OCI-LY1 (cell line): ENCODE measurements at regions not wholly inside any gene's neighbourhood (a gene's known extent, or its start where the extent isn't known, plus 50 kb on each side); places are given as distances from the start of the nearest gene placed in this dataset.

Experiments used
- H2AFZ ChIP-seq: fragments of 200-600 bp; sonication (generic), shearing (Covaris generic); 2 replicates; pipeline ENCODE4 v1.6.0; 2014; ENCODE audit warnings: antibody characterized with exemption, mild to moderate bottlenecking, low read length
- H3F3A ChIP-seq: fragments of 200-600 bp; sonication (generic), shearing (Covaris generic); 2 replicates; pipeline ENCODE4 v1.6.0; 2014; ENCODE audit warnings: mild to moderate bottlenecking, antibody characterized with exemption, low read length, moderate library complexity; ENCODE audit not compliant: insufficient read depth
- H3K27ac ChIP-seq: fragments of 200-600 bp; sonication (generic); 2 replicates; pipeline ENCODE4 v1.5.1; 2014; ENCODE audit warnings: low read length, mixed run types, mild to moderate bottlenecking, low read depth; ENCODE audit not compliant: poor library complexity, severe bottlenecking
- H3K27me3 ChIP-seq: fragments of 200-600 bp; sonication (generic); 2 replicates; pipeline ENCODE4 v1.6.0; 2014; ENCODE audit warnings: antibody characterized with exemption, mild to moderate bottlenecking, low read length, moderate library complexity; ENCODE audit not compliant: insufficient read depth
- H3K36me3 ChIP-seq: fragments of 200-600 bp; sonication (generic); 2 replicates; pipeline ENCODE4 v1.6.1; 2014; ENCODE audit warnings: mild to moderate bottlenecking, antibody characterized with exemption, low read length, moderate library complexity, mixed read lengths; ENCODE audit not compliant: insufficient read depth
- H3K4me1 ChIP-seq: fragments of 200-600 bp; sonication (generic); 2 replicates; pipeline ENCODE4 v1.5.1; 2014; ENCODE audit warnings: mild to moderate bottlenecking, low read length, moderate library complexity; ENCODE audit not compliant: insufficient read depth, severe bottlenecking
- H3K4me2 ChIP-seq: fragments of 200-600 bp; sonication (generic), shearing (Covaris generic); 2 replicates; pipeline ENCODE4 v1.6.1; 2014; ENCODE audit warnings: low read length
- H3K4me3 ChIP-seq: fragments of 200-600 bp; sonication (generic); 2 replicates; pipeline ENCODE4 v1.5.1; 2014; ENCODE audit warnings: low read length, low read depth, mild to moderate bottlenecking, mixed read lengths; ENCODE audit not compliant: poor library complexity, severe bottlenecking
- H3K79me2 ChIP-seq: fragments of 200-600 bp; shearing (Covaris generic); 2 replicates; pipeline ENCODE4 v1.6.1; 2016; ENCODE audit warnings: mixed run types, low read length, mixed read lengths; ENCODE audit not compliant: insufficient read depth
- H3K9ac ChIP-seq: fragments of 200-600 bp; sonication (generic), shearing (Covaris generic); 2 replicates; pipeline ENCODE4 v1.6.1; 2014; ENCODE audit warnings: mild to moderate bottlenecking, low read length, mixed read lengths
- H3K9me2 ChIP-seq: fragments of 200-600 bp; sonication (generic), shearing (Covaris generic); 2 replicates; pipeline ENCODE4 v1.6.1; 2014; ENCODE audit warnings: low read depth, mild to moderate bottlenecking, low read length, mixed read lengths
- H3K9me3 ChIP-seq: fragments of 200-600 bp; shearing (Covaris generic); 2 replicates; pipeline ENCODE4 v1.6.1; 2014; ENCODE audit warnings: low read length, mixed read lengths
- H4K20me1 ChIP-seq: fragments of 200-600 bp; sonication (generic), shearing (Covaris generic); 2 replicates; pipeline ENCODE4 v1.6.0; 2016; ENCODE audit warnings: mild to moderate bottlenecking, low read length; ENCODE audit not compliant: insufficient read depth
- EZH2 ChIP-seq: fragments of 200-600 bp; sonication (generic), shearing (Covaris generic); IDR thresholded peaks from 2 replicates; pipeline ENCODE4 v1.8.0; 2017; ENCODE audit warnings: borderline replicate concordance, mixed run types, mild to moderate bottlenecking, antibody characterized with exemption, low read length, moderate library complexity, mixed read lengths
- TF ChIP-seq, protein P1 (sequence below): fragments of 200-600 bp; sonication (generic), shearing (Covaris generic); IDR thresholded peaks from 2 replicates; pipeline ENCODE4 v1.5.1; 2017; ENCODE audit warnings: mild to moderate bottlenecking, antibody characterized with exemption, low read length, moderate library complexity, mixed read lengths

DNA sequence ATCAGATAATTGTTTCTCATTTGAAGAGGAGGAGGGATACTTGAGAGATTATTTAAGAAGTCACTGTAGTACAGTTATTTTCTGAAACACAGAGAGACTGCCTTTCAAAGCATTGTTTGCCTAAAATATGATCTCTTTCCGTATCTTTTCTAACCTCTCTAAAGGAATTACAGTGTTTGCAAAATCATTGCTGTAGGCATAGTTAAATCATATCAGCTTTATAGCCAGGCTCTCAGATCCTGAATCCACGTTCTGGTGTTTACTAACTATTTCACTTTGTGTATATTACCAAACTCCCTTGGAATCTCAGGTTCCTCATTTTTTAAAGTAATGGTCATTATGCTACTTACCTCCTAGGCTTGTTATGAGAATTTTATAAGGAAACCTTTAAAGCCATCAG lies 1151.6 kb upstream of the CDH9 start:
- no peak for TF ChIP-seq EZH2
- TF ChIP-seq, protein P1, sequence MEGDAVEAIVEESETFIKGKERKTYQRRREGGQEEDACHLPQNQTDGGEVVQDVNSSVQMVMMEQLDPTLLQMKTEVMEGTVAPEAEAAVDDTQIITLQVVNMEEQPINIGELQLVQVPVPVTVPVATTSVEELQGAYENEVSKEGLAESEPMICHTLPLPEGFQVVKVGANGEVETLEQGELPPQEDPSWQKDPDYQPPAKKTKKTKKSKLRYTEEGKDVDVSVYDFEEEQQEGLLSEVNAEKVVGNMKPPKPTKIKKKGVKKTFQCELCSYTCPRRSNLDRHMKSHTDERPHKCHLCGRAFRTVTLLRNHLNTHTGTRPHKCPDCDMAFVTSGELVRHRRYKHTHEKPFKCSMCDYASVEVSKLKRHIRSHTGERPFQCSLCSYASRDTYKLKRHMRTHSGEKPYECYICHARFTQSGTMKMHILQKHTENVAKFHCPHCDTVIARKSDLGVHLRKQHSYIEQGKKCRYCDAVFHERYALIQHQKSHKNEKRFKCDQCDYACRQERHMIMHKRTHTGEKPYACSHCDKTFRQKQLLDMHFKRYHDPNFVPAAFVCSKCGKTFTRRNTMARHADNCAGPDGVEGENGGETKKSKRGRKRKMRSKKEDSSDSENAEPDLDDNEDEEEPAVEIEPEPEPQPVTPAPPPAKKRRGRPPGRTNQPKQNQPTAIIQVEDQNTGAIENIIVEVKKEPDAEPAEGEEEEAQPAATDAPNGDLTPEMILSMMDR: no peak
- H3K9ac ChIP-seq: no peak overlapping the region
- no peak overlapping the region for H3K4me2 ChIP-seq
- H3K9me3 ChIP-seq: no peaks in the 10 kb centered on the region
- H3K36me3 ChIP-seq: no peaks in the 10 kb centered on the region
- no peaks in the 10 kb centered on the region for H3K79me2 ChIP-seq
- no peaks in the 10 kb centered on the region for H4K20me1 ChIP-seq
- H3F3A ChIP-seq: no peaks in the 10 kb centered on the region
- H3K27me3 ChIP-seq: no peaks in the 10 kb centered on the region
- no peak overlapping the region for H2AFZ ChIP-seq
- no peak overlapping the region for H3K27ac ChIP-seq
- H3K4me3 ChIP-seq: no peak overlapping the region
- no peaks in the 10 kb centered on the region for H3K4me1 ChIP-seq
- no peaks in the 10 kb centered on the region for H3K9me2 ChIP-seq

DNA sequence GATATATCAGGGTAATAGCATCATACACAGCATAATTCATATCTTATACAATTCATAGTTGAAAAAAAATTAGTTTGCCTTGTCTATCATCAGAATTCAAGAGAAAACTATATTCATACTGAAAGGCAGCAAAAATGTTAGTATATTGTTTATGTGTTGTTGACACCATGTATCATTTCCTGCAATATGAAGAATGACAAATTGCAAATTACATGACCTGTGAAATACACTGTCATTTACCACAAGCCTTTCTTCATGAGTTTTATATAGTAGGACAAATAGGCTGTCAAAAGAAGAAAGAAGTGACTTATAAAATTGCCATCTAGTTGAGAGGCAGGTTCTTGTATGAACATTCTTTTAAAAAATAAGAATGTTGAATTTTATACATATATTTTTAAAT lies 1136.3 kb upstream of the CDH9 start:
- H3K4me3 ChIP-seq: no peak overlapping the region
- H4K20me1 ChIP-seq: no peaks in the 10 kb centered on the region
- H3K79me2 ChIP-seq: no peaks in the 10 kb centered on the region
- no peaks in the 10 kb centered on the region for H3K4me1 ChIP-seq
- no peak overlapping the region for H3K27ac ChIP-seq
- no peak overlapping the region for H2AFZ ChIP-seq
- no peaks in the 10 kb centered on the region for H3K9me3 ChIP-seq
- H3K9ac ChIP-seq: no peak overlapping the region
- no peaks in the 10 kb centered on the region for H3F3A ChIP-seq
- no peak overlapping the region for H3K4me2 ChIP-seq
- no peaks in the 10 kb centered on the region for H3K9me2 ChIP-seq
- no peaks in the 10 kb centered on the region for H3K36me3 ChIP-seq
- TF ChIP-seq, protein P1: no peak
- TF ChIP-seq EZH2: no peak
- H3K27me3 ChIP-seq: no peaks in the 10 kb centered on the region

DNA sequence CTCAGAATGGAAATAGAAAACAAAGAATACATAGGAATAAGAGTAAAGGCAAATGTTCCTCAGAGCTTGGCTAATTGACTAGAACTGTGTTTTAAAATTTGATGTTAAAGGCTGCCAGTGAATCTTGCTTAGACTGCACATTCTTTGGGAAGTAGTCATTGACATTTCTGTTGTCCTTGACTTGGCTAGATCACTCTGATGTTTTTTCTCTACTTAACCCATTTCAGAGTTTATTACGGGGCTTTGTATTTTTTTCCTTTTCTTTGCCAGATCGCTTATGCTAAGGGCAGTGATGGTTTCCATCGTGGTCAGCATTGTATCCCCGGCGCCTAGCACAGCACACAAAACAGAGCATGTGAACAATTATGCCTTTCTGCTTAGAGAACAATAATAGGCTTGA lies 1126.7 kb upstream of the CDH9 start:
- Histone ChIP-seq H3K4me1 (no peaks in the 10 kb centered on the region), H2AFZ (no peak overlapping the region), H3K4me2 (no peak overlapping the region), H3K27me3 (no peaks in the 10 kb centered on the region), H3K9me3 (no peaks in the 10 kb centered on the region), H3K27ac (no peak overlapping the region), H3K36me3 (no peaks in the 10 kb centered on the region), H3K9ac (no peak overlapping the region), H3K79me2 (no peaks in the 10 kb centered on the region), H4K20me1 (no peaks in the 10 kb centered on the region), H3F3A (0 out of 2 replicates have a peak, but pooled peaks cover 3% of the 10 kb centered on the region), H3K4me3 (no peak overlapping the region), H3K9me2 (no peaks in the 10 kb centered on the region)
- TF ChIP-seq EZH2: no peak
- TF ChIP-seq, protein P1: no peak
